Peyer's patch (tissue), 4 donors: ENCODE measurements at regions not wholly inside any gene's neighbourhood (a gene's known extent, or its start where the extent isn't known, plus 50 kb on each side); places are given as distances from the start of the nearest gene placed in this dataset.

Experiments
- POLR2A ChIP-seq, 2 donors: fragments of 450-650 bp; IDR thresholded peaks; one replicate each; pipeline ENCODE4 v1.5.1; 2017; ENCODE audit warnings: antibody characterized with exemption in 2 of 2, mild to moderate bottlenecking in 2 of 2, moderate library complexity in 2 of 2
- TF ChIP-seq, protein P1 (sequence below), 6 experiments: fragments of 450-650 bp in 4 of 6; fragments of 200-600 bp in 2 of 6; sonication (generic) in 1 of 6; IDR thresholded peaks; one replicate each; pipeline ENCODE4 v1.5.1; 2017 to 2019; ENCODE audit warnings: antibody characterized with exemption in 6 of 6, mild to moderate bottlenecking in 3 of 6, moderate library complexity in 1 of 6

- TF ChIP-seq, protein P1, sequence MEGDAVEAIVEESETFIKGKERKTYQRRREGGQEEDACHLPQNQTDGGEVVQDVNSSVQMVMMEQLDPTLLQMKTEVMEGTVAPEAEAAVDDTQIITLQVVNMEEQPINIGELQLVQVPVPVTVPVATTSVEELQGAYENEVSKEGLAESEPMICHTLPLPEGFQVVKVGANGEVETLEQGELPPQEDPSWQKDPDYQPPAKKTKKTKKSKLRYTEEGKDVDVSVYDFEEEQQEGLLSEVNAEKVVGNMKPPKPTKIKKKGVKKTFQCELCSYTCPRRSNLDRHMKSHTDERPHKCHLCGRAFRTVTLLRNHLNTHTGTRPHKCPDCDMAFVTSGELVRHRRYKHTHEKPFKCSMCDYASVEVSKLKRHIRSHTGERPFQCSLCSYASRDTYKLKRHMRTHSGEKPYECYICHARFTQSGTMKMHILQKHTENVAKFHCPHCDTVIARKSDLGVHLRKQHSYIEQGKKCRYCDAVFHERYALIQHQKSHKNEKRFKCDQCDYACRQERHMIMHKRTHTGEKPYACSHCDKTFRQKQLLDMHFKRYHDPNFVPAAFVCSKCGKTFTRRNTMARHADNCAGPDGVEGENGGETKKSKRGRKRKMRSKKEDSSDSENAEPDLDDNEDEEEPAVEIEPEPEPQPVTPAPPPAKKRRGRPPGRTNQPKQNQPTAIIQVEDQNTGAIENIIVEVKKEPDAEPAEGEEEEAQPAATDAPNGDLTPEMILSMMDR (IDR thresholded peaks at IDR 0.05), result no peak
- no peak for TF ChIP-seq POLR2A (IDR thresholded peaks at IDR 0.05)
Observed at GRCh38 chr15:35867356-35867755, 321.4 kb upstream of the DPH6 start.
